ENCODE measurements at regions not wholly inside any gene's neighbourhood (a gene's known extent, or its start where the extent isn't known, plus 50 kb on each side); places are given as distances from the start of the nearest gene placed in this dataset.
"Not testable (repeated sequence)": the region's sequence is repeated elsewhere in the genome, so short reads cannot be mapped to it uniquely, and the experiment has no call there.

- TF ChIP-seq CTCF (IDR thresholded peaks at IDR 0.05; ENCODE audit: unreplicated experiment in 3 of 3), result no peak
- Mint-ChIP-seq H3K4me3 (no peak overlapping the region), H3K4me1 (no peaks in the 10 kb centered on the region), H3K9me3 (no peaks in the 10 kb centered on the region), H3K27ac (no peak overlapping the region), H3K36me3 (ENCODE audit: low read depth) (no peaks in the 10 kb centered on the region), H3K27me3 (ENCODE audit: low read depth) (peaks cover 22% of the 10 kb centered on the region)
These were observed 71.4 kb upstream of the ANTXRL start for GRCh38 chr10:46215426-46215825.

GRCh38 chr10:46216003-46216634 lies 70.7 kb upstream of the ANTXRL start:
- H3K27ac Mint-ChIP-seq, result no peak overlapping the region
- no peaks in the 10 kb centered on the region for H3K4me1 Mint-ChIP-seq
- no peak for TF ChIP-seq CTCF (IDR thresholded peaks at IDR 0.05; ENCODE audit: unreplicated experiment in 3 of 3)
- no peak overlapping the region for H3K4me3 Mint-ChIP-seq
- H3K36me3 Mint-ChIP-seq (ENCODE audit: low read depth), result no peaks in the 10 kb centered on the region
- no peaks in the 10 kb centered on the region for H3K9me3 Mint-ChIP-seq
- peaks cover 22% of the 10 kb centered on the region for H3K27me3 Mint-ChIP-seq (ENCODE audit: low read depth)

- no peak for TF ChIP-seq CTCF (IDR thresholded peaks at IDR 0.05; ENCODE audit: unreplicated experiment in 3 of 3)
- H3K4me1 Mint-ChIP-seq, result no peaks in the 10 kb centered on the region
- no peaks in the 10 kb centered on the region for H3K36me3 Mint-ChIP-seq (ENCODE audit: low read depth)
- H3K9me3 Mint-ChIP-seq, result no peaks in the 10 kb centered on the region
- no peak overlapping the region for H3K27ac Mint-ChIP-seq
- peaks cover 22% of the 10 kb centered on the region for H3K27me3 Mint-ChIP-seq (ENCODE audit: low read depth)
- H3K4me3 Mint-ChIP-seq, result no peak overlapping the region
These were observed 69.7 kb upstream of the ANTXRL start for GRCh38 chr10:46216836-46217751.

- TF ChIP-seq CTCF (IDR thresholded peaks at IDR 0.05; ENCODE audit: unreplicated experiment in 3 of 3), result no peak
- Mint-ChIP-seq H3K9me3 (no peaks in the 10 kb centered on the region), H3K36me3 (ENCODE audit: low read depth) (no peaks in the 10 kb centered on the region), H3K4me1 (no peaks in the 10 kb centered on the region), H3K4me3 (no peak overlapping the region), H3K27me3 (ENCODE audit: low read depth) (peaks cover 22% of the 10 kb centered on the region), H3K27ac (no peak overlapping the region)
These were observed 68.9 kb upstream of the ANTXRL start for GRCh38 chr10:46217752-46218453.

- no peaks in the 10 kb centered on the region for H3K36me3 Mint-ChIP-seq (ENCODE audit: low read depth)
- no peaks in the 10 kb centered on the region for H3K9me3 Mint-ChIP-seq
- H3K4me1 Mint-ChIP-seq, result no peaks in the 10 kb centered on the region
- H3K4me3 Mint-ChIP-seq, result no peak overlapping the region
- TF ChIP-seq CTCF (IDR thresholded peaks at IDR 0.05; ENCODE audit: unreplicated experiment in 3 of 3), result no peak
- H3K27ac Mint-ChIP-seq, result no peak overlapping the region
- peaks cover 22% of the 10 kb centered on the region for H3K27me3 Mint-ChIP-seq (ENCODE audit: low read depth)
These were observed 67.9 kb upstream of the ANTXRL start for GRCh38 chr10:46218921-46219320.

- H3K4me1 Mint-ChIP-seq; H3K4me3 Mint-ChIP-seq; H3K36me3 Mint-ChIP-seq (ENCODE audit: low read depth); H3K27ac Mint-ChIP-seq; H3K9me3 Mint-ChIP-seq: not testable (repeated sequence)
- peaks cover 22% of the 10 kb centered on the region for H3K27me3 Mint-ChIP-seq (ENCODE audit: low read depth)
These were observed 67.3 kb upstream of the ANTXRL start for GRCh38 chr10:46219431-46219990.
